Upper lobe of left lung (tissue), 6 donors: ENCODE measurements at regions not wholly inside any gene's neighbourhood (a gene's known extent, or its start where the extent isn't known, plus 50 kb on each side); places are given as distances from the start of the nearest gene placed in this dataset.
"Not testable (repeated sequence)": the region's sequence is repeated elsewhere in the genome, so short reads cannot be mapped to it uniquely, and the experiment has no call there.

Experiments
- ATAC-seq, 2 donors: fragments of 200-7000 bp; cut with Tn5 transposase; one replicate each; pipeline ENCODE4 v1.9.1; 2022; ENCODE audit warnings: mild to moderate bottlenecking in 2 of 2, moderate library complexity in 2 of 2; ENCODE audit not compliant: low FRiP score in 2 of 2
- DNase-seq, 2 donors: peaks; one replicate each; pipeline ENCODE4 v3.0.0-alpha.2; 2019 to 2020
- H3K27ac ChIP-seq, 4 donors: fragments of 200-600 bp; sonication (generic); one replicate each; pipeline ENCODE4 v1.5.1; 2016 to 2019
- H3K27me3 ChIP-seq, 4 donors: fragments of 200-600 bp; sonication (generic); one replicate each; pipeline ENCODE4 v1.5.1; 2017 to 2019
- H3K36me3 ChIP-seq, 4 donors: fragments of 200-600 bp; sonication (generic); one replicate each; pipeline ENCODE4 v1.5.1; 2016 to 2019
- H3K4me1 ChIP-seq, 4 donors: fragments of 200-600 bp; sonication (generic); one replicate each; pipeline ENCODE4 v1.5.1; 2018 to 2019
- H3K4me3 ChIP-seq, 4 donors: fragments of 200-600 bp; sonication (generic); one replicate each; pipeline ENCODE4 v1.5.1; 2017 to 2019; ENCODE audit warnings: mild to moderate bottlenecking in 2 of 4, moderate library complexity in 1 of 4
- H3K9me3 ChIP-seq, 4 donors: fragments of 200-600 bp; sonication (generic); one replicate each; pipeline ENCODE4 v1.5.1; 2018 to 2019
- CTCF ChIP-seq, 6 experiments: fragments of 450-650 bp in 4 of 6; fragments of 200-600 bp in 2 of 6; sonication (generic) in 2 of 6; IDR thresholded peaks; one replicate each; pipeline ENCODE4 v1.5.1; 2016 to 2019; ENCODE audit warnings: antibody characterized with exemption in 6 of 6
- EP300 ChIP-seq, 4 donors: sonication (generic); formaldehyde crosslinking; IDR thresholded peaks; one replicate each; pipeline ENCODE4 v1.5.1; 2017; ENCODE audit warnings: antibody characterized with exemption in 4 of 4, control low read depth in 2 of 4
- POLR2A ChIP-seq, 4 donors: fragments of 450-650 bp; IDR thresholded peaks; one replicate each; pipeline ENCODE4 v1.5.1; 2016 to 2017; ENCODE audit warnings: antibody characterized with exemption in 4 of 4, mild to moderate bottlenecking in 2 of 4
- POLR2AphosphoS5 ChIP-seq, 2 donors: sonication (generic); formaldehyde crosslinking; IDR thresholded peaks; one replicate each; pipeline ENCODE4 v1.5.1; 2017; ENCODE audit warnings: antibody characterized with exemption in 2 of 2
- WGBS, 2 donors: methylation state at CpG; one replicate each; pipeline ENCODE4 v1.1.5; 2017 to 2018; 5-methylcytosine and 5-hydroxymethylcytosine counted together
- donor health status: DM: no; HTN: no; CAD: no; lungs with moderate emphysema.
- donor health status: DM: no; HTN: yes; CAD: no; lungs with severe emphysema.

- no peaks in the 10 kb centered on the region for H3K9me3 ChIP-seq
- H3K36me3 ChIP-seq = no peaks in the 10 kb centered on the region
- DNase-seq (no peak), ATAC-seq (no peak)
- TF ChIP-seq EP300 (IDR thresholded peaks at IDR 0.05) = no peak
- TF ChIP-seq POLR2AphosphoS5 (IDR thresholded peaks at IDR 0.05) = no peak
- no peak for TF ChIP-seq POLR2A (IDR thresholded peaks at IDR 0.05)
- TF ChIP-seq CTCF (IDR thresholded peaks at IDR 0.05) = no peak
- H3K27me3 ChIP-seq = no peaks in the 10 kb centered on the region
- H3K27ac ChIP-seq = no peak overlapping the region
- no peaks in the 10 kb centered on the region for H3K4me1 ChIP-seq
- WGBS, 2 donors = 41 to 51% methylated on average over 7 of the region's 7 CpGs
- no peak overlapping the region for H3K4me3 ChIP-seq
Measured at GRCh38 chr4:75195111-75195510, 262.2 kb downstream of the PARM1 start.

- Histone ChIP-seq H3K4me3 (no peak overlapping the region), H3K4me1 (no peaks in the 10 kb centered on the region), H3K36me3 (no peaks in the 10 kb centered on the region), H3K9me3 (no peaks in the 10 kb centered on the region), H3K27me3 (no peaks in the 10 kb centered on the region), H3K27ac (no peak overlapping the region)
- DNase-seq (peak in 1 of 2 donors; percentile 7), ATAC-seq (peak in 1 of 2 donors; percentile 23)
- 92 to 95% methylated on average over 3 to 8 of the region's 8 CpGs for WGBS, 2 donors
- no peak for TF ChIP-seq POLR2AphosphoS5 (IDR thresholded peaks at IDR 0.05)
- TF ChIP-seq POLR2A (IDR thresholded peaks at IDR 0.05) = no peak
- no peak for TF ChIP-seq CTCF (IDR thresholded peaks at IDR 0.05)
- TF ChIP-seq EP300 (IDR thresholded peaks at IDR 0.05) = no peak
Measured at GRCh38 chr4:75194180-75194579, 261.3 kb downstream of the PARM1 start.

GRCh38 chr4:75192182-75192581 lies 259.3 kb downstream of the PARM1 start:
- DNase-seq, H3K27me3 ChIP-seq: not testable (repeated sequence)
- WGBS, 2 donors = 69 to 91% methylated on average over 2 of the region's 2 CpGs

GRCh38 chr4:75189711-75190335 lies 256.9 kb downstream of the PARM1 start:
- TF ChIP-seq EP300 (IDR thresholded peaks at IDR 0.05) (no peak), POLR2A (IDR thresholded peaks at IDR 0.05) (no peak), CTCF (IDR thresholded peaks at IDR 0.05) (no peak), POLR2AphosphoS5 (IDR thresholded peaks at IDR 0.05) (no peak)
- H3K9me3 ChIP-seq = no peaks in the 10 kb centered on the region
- 71 to 75% methylated on average over 4 of the region's 4 CpGs for WGBS, 2 donors
- DNase-seq (no peak), ATAC-seq (no peak)
- no peak overlapping the region for H3K4me3 ChIP-seq
- no peaks in the 10 kb centered on the region for H3K27me3 ChIP-seq
- no peaks in the 10 kb centered on the region for H3K4me1 ChIP-seq
- H3K27ac ChIP-seq = no peak overlapping the region
- H3K36me3 ChIP-seq = no peaks in the 10 kb centered on the region

More at GRCh38 chr4:75192182-75192581, 259.3 kb downstream of the PARM1 start:
- not testable (repeated sequence) for H3K36me3 ChIP-seq, ATAC-seq, H3K9me3 ChIP-seq, H3K27ac ChIP-seq, H3K4me3 ChIP-seq, H3K4me1 ChIP-seq

GRCh38 chr4:75180790-75181776 lies 248.2 kb downstream of the PARM1 start:
- H3K9me3 ChIP-seq = no peaks in the 10 kb centered on the region
- ATAC-seq (no peak), DNase-seq (no peak)
- H3K27me3 ChIP-seq = no peaks in the 10 kb centered on the region
- no peak overlapping the region for H3K27ac ChIP-seq
- TF ChIP-seq CTCF (IDR thresholded peaks at IDR 0.05) (no peak), POLR2AphosphoS5 (IDR thresholded peaks at IDR 0.05) (no peak), EP300 (IDR thresholded peaks at IDR 0.05) (no peak), POLR2A (IDR thresholded peaks at IDR 0.05) (no peak)
- H3K36me3 ChIP-seq = no peaks in the 10 kb centered on the region
- H3K4me3 ChIP-seq = no peak overlapping the region
- no peaks in the 10 kb centered on the region for H3K4me1 ChIP-seq
- WGBS, 2 donors = 81 to 87% methylated on average over 9 to 10 of the region's 10 CpGs
